Right lobe of liver (tissue), 4 donors: ENCODE measurements at regions not wholly inside any gene's neighbourhood (a gene's known extent, or its start where the extent isn't known, plus 50 kb on each side); places are given as distances from the start of the nearest gene placed in this dataset.

ENCODE experiments used
- CTCF ChIP-seq, 4 donors: fragments of 200-600 bp in 3 of 4; fragments of 450-650 bp in 1 of 4; IDR thresholded peaks; one replicate each; pipeline versions ENCODE4 v1.5.1 to v1.8.0; 2016 to 2022; ENCODE audit warnings: antibody characterized with exemption in 4 of 4, mild to moderate bottlenecking in 2 of 4
- POLR2A ChIP-seq: fragments of 450-650 bp; IDR thresholded peaks from one replicate; pipeline ENCODE4 v1.6.1; 2017; ENCODE audit warnings: antibody characterized with exemption, mild to moderate bottlenecking
- donor health status: DM: no; HTN: no; CAD: no.
- donor health status: DM: no; HTN: no; CAD: no.
- donor health status: DM: no; HTN: yes; CAD: no.

- no peak for TF ChIP-seq CTCF (IDR thresholded peaks at IDR 0.05)
- TF ChIP-seq POLR2A: no peak
Measured at GRCh38 chr1:186775036-186775435, 53.7 kb upstream of the PLA2G4A start.
